Keratinocyte (primary cell): ENCODE measurements at regions not wholly inside any gene's neighbourhood (a gene's known extent, or its start where the extent isn't known, plus 50 kb on each side); places are given as distances from the start of the nearest gene placed in this dataset.

Experiments used
- DNase-seq: peaks from one replicate; pipeline ENCODE4 v3.0.0-alpha.2; 2011; ENCODE audit warnings: low read depth, missing footprints, low spot score
- FAIRE-seq: peaks from 2 replicates; lab custom pipeline; 2011; peaks lifted over from hg19 to GRCh38; lab: Jason Lieb, UNC
- H2AFZ ChIP-seq: 2 replicates; pipeline ENCODE4 v1.6.0; 2012; ENCODE audit warnings: low read length, control low read depth, inconsistent platforms; ENCODE audit not compliant: control insufficient read depth
- H3K27ac ChIP-seq: 2 replicates; pipeline ENCODE4 v1.5.1; 2011; ENCODE audit warnings: low read length; ENCODE audit not compliant: control insufficient read depth, insufficient read depth
- H3K27me3 ChIP-seq: 3 replicates; pipeline ENCODE4 v1.6.0; 2011; ENCODE audit warnings: low read length; ENCODE audit not compliant: control insufficient read depth, insufficient read depth; ENCODE audit errors: extremely low read depth
- H3K36me3 ChIP-seq, 2 experiments: 2 replicates in 1 of 2; 3 replicates in 1 of 2; pipeline ENCODE4 v1.5.1; 2011; ENCODE audit warnings: low read length in 2 of 2, mild to moderate bottlenecking in 1 of 2; ENCODE audit not compliant: control insufficient read depth in 2 of 2, insufficient read depth in 2 of 2; ENCODE audit errors: extremely low read depth in 1 of 2
- H3K4me1 ChIP-seq: 3 replicates; pipeline ENCODE4 v1.5.1; 2011; ENCODE audit warnings: low read length; ENCODE audit not compliant: control insufficient read depth, insufficient read depth; ENCODE audit errors: extremely low read depth
- H3K4me2 ChIP-seq: 3 replicates; pipeline ENCODE4 v1.6.0; 2011; ENCODE audit warnings: low read depth, low read length; ENCODE audit not compliant: control insufficient read depth, insufficient read depth; ENCODE audit errors: extremely low read depth
- H3K4me3 ChIP-seq, 3 experiments: fragments of 200-600 bp in 1 of 3; sonication (generic) in 1 of 3; 2 replicates in 2 of 3; 3 replicates in 1 of 3; pipeline ENCODE4 v1.5.1; 2011 to 2016; ENCODE audit warnings: low read length in 3 of 3, mild to moderate bottlenecking in 3 of 3, control low read depth in 2 of 3, inconsistent platforms in 1 of 3, low read depth in 1 of 3, mixed read lengths in 1 of 3, mixed run types in 1 of 3, moderate library complexity in 1 of 3; ENCODE audit not compliant: control insufficient read depth in 2 of 3, insufficient read depth in 2 of 3; ENCODE audit errors: extremely low read depth in 1 of 3
- H3K79me2 ChIP-seq: 2 replicates; pipeline ENCODE4 v1.6.0; 2012; ENCODE audit warnings: low read length; ENCODE audit not compliant: control insufficient read depth, insufficient read depth
- H3K9ac ChIP-seq: 3 replicates; pipeline ENCODE4 v1.6.0; 2011; ENCODE audit warnings: low read length; ENCODE audit not compliant: control insufficient read depth, insufficient read depth; ENCODE audit errors: extremely low read depth
- H3K9me1 ChIP-seq: 3 replicates; pipeline ENCODE4 v1.6.0; 2011; ENCODE audit warnings: low read length; ENCODE audit not compliant: control insufficient read depth, insufficient read depth; ENCODE audit errors: extremely low read depth
- H3K9me3 ChIP-seq: 2 replicates; pipeline ENCODE4 v1.5.1; 2012; ENCODE audit warnings: low read depth, low read length; ENCODE audit not compliant: control insufficient read depth
- H4K20me1 ChIP-seq: 3 replicates; pipeline ENCODE4 v1.6.0; 2011; ENCODE audit warnings: low read length; ENCODE audit not compliant: control insufficient read depth, insufficient read depth; ENCODE audit errors: extremely low read depth
- EZH2 ChIP-seq: IDR thresholded peaks from one replicate; pipeline ENCODE4 v1.6.1; 2012; ENCODE audit warnings: inconsistent platforms, mild to moderate bottlenecking, low read length, moderate library complexity
- dilution Hi-C: fragments of 300-500 bp; cut with MboI; formaldehyde crosslinking; loops from one replicate; pipeline ENCODE4 v1.7.0; 2020; ENCODE audit warnings: low sequenced_read_pairs; ENCODE audit not compliant: extremely low pct_ligation_motif_present
- TF ChIP-seq, protein P1 (sequence below), 3 experiments: IDR thresholded peaks in 1 of 3; conservative IDR thresholded peaks in 1 of 3; optimal IDR thresholded peaks in 1 of 3; 2 replicates in 2 of 3; 3 replicates in 1 of 3; pipeline versions ENCODE3 to v1.5.1; 2011; ENCODE audit warnings: low read length in 3 of 3, mild to moderate bottlenecking in 3 of 3, moderate library complexity in 2 of 3, control low read depth in 1 of 3, inconsistent platforms in 1 of 3; ENCODE audit not compliant: insufficient read depth in 2 of 3; ENCODE audit errors: extremely low read depth in 1 of 3

DNA sequence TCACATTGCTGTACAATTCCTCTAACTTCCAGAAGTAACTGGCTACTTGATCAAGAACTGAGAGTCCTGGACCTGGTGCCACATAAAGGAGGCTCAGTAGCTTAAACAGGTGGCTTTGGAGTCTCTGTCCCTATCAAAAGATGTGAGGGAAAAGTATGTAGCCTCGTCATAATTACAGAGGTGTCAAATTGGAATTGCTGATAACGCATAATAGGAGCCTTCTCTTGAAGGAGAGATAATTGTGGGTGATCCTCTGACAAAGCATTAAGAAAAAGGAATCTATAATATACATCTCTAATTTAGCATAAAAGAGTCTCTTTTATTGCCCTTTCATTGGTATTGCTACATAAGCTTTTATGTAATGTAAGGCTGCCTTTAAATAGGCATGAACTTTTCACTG lies 1246.4 kb upstream of the CDH9 start:
- Histone ChIP-seq H3K36me3 (no peaks in the 10 kb centered on the region), H3K9me1 (no peaks in the 10 kb centered on the region), H4K20me1 (no peaks in the 10 kb centered on the region), H2AFZ (no peak overlapping the region), H3K9ac (no peak overlapping the region), H3K27ac (no peak overlapping the region), H3K27me3 (no peaks in the 10 kb centered on the region), H3K4me3 (no peak overlapping the region), H3K9me3 (no peaks in the 10 kb centered on the region), H3K4me2 (no peak overlapping the region), H3K79me2 (no peaks in the 10 kb centered on the region), H3K4me1 (no peaks in the 10 kb centered on the region)
- FAIRE-seq (no peak), DNase-seq (no peak)
- TF ChIP-seq, protein P1, sequence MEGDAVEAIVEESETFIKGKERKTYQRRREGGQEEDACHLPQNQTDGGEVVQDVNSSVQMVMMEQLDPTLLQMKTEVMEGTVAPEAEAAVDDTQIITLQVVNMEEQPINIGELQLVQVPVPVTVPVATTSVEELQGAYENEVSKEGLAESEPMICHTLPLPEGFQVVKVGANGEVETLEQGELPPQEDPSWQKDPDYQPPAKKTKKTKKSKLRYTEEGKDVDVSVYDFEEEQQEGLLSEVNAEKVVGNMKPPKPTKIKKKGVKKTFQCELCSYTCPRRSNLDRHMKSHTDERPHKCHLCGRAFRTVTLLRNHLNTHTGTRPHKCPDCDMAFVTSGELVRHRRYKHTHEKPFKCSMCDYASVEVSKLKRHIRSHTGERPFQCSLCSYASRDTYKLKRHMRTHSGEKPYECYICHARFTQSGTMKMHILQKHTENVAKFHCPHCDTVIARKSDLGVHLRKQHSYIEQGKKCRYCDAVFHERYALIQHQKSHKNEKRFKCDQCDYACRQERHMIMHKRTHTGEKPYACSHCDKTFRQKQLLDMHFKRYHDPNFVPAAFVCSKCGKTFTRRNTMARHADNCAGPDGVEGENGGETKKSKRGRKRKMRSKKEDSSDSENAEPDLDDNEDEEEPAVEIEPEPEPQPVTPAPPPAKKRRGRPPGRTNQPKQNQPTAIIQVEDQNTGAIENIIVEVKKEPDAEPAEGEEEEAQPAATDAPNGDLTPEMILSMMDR (optimal IDR thresholded peaks at IDR 0.05 in 1 of 3, IDR thresholded peaks at IDR 0.05 in 1 of 3, conservative IDR thresholded peaks at IDR 0.05 in 1 of 3; ENCODE audit: extremely low read depth in 1 of 3, insufficient read depth in 2 of 3, low read length in 3 of 3) = no peak
- dilution Hi-C loops = no loop called here

DNA sequence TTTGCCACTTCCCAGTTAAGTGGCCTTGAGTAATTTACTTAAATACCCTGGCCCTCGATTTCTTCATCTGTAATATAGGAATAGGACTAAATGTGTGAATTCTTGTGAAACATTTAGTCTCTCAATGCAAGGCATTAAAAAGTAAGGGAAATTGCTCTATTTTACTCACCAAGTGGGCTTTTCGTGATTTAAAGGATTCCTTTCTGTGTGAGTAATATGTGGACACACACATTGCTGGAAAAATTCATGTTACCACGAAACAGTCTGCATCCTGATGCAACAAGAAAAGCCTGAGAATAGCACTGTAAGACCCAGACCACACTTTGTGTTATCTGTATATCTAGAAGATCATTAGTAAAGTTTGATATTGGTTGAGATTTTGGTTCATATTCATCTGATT lies 1243.0 kb upstream of the CDH9 start:
- Histone ChIP-seq H2AFZ (no peak overlapping the region), H3K27me3 (no peaks in the 10 kb centered on the region), H3K4me2 (no peak overlapping the region), H3K9ac (no peak overlapping the region), H3K36me3 (no peaks in the 10 kb centered on the region), H3K4me3 (no peak overlapping the region), H3K9me1 (no peaks in the 10 kb centered on the region), H3K79me2 (no peaks in the 10 kb centered on the region), H3K27ac (no peak overlapping the region), H3K4me1 (no peaks in the 10 kb centered on the region), H3K9me3 (no peaks in the 10 kb centered on the region), H4K20me1 (no peaks in the 10 kb centered on the region)
- dilution Hi-C loops = no loop called here
- no peak for DNase-seq
- FAIRE-seq = no peak
- TF ChIP-seq, protein P1 (optimal IDR thresholded peaks at IDR 0.05 in 1 of 3, IDR thresholded peaks at IDR 0.05 in 1 of 3, conservative IDR thresholded peaks at IDR 0.05 in 1 of 3; ENCODE audit: extremely low read depth in 1 of 3, insufficient read depth in 2 of 3, low read length in 3 of 3) = no peak
- no peak for TF ChIP-seq EZH2
